Body of pancreas (tissue), 4 donors: ENCODE measurements at regions not wholly inside any gene's neighbourhood (a gene's known extent, or its start where the extent isn't known, plus 50 kb on each side); places are given as distances from the start of the nearest gene placed in this dataset.

ENCODE experiments used
- POLR2A ChIP-seq, 3 donors: fragments of 450-650 bp; IDR thresholded peaks; one replicate each; pipeline ENCODE4 v1.6.1; 2016; ENCODE audit warnings: antibody characterized with exemption in 3 of 3, mild to moderate bottlenecking in 2 of 3
- TF ChIP-seq, protein P1 (sequence below), 7 experiments: fragments of 450-650 bp in 4 of 7; fragments of 200-600 bp in 3 of 7; sonication (generic) in 3 of 7; IDR thresholded peaks; one replicate each; pipeline ENCODE4 v1.5.1; 2016 to 2019; ENCODE audit warnings: antibody characterized with exemption in 7 of 7

DNA sequence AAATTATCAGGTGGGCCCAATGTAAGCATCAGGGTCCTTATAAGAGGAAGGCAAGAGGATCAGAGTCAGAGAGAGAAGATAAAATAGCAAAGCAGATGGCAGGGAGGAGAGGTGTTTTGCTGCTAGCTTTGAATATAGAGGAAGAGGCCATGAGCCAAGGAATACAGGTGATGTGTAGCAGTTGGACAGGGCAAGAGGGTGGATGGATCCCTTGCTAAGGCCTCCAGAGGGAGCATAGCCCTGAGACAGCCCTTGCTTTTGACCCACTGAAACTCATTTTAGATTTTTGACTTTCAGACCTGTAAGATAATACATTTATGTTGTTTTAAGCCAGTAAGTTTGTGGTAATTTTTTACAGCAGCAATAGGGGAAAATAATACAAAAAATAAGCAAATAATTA is 116.6 kb upstream of the PARD3B start:
- TF ChIP-seq, protein P1, sequence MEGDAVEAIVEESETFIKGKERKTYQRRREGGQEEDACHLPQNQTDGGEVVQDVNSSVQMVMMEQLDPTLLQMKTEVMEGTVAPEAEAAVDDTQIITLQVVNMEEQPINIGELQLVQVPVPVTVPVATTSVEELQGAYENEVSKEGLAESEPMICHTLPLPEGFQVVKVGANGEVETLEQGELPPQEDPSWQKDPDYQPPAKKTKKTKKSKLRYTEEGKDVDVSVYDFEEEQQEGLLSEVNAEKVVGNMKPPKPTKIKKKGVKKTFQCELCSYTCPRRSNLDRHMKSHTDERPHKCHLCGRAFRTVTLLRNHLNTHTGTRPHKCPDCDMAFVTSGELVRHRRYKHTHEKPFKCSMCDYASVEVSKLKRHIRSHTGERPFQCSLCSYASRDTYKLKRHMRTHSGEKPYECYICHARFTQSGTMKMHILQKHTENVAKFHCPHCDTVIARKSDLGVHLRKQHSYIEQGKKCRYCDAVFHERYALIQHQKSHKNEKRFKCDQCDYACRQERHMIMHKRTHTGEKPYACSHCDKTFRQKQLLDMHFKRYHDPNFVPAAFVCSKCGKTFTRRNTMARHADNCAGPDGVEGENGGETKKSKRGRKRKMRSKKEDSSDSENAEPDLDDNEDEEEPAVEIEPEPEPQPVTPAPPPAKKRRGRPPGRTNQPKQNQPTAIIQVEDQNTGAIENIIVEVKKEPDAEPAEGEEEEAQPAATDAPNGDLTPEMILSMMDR (IDR thresholded peaks at IDR 0.05), result no peak
- TF ChIP-seq POLR2A (IDR thresholded peaks at IDR 0.05), result no peak
